Spleen (tissue), 11 donors: ENCODE measurements at regions not wholly inside any gene's neighbourhood (a gene's known extent, or its start where the extent isn't known, plus 50 kb on each side); places are given as distances from the start of the nearest gene placed in this dataset.

Experiments
- DNase-seq: peaks from one replicate; pipeline ENCODE4 v3.0.0-alpha.2; 2020
- H3K27ac ChIP-seq, 8 donors: fragments of 200-600 bp; sonication (generic) in 7 of 8; 1 replicate in 4 of 8; 2 replicates in 4 of 8; pipeline versions ENCODE4 v1.5.0 to v1.8.0; 2016 to 2021; ENCODE audit warnings: inconsistent platforms in 4 of 8, mild to moderate bottlenecking in 4 of 8, moderate library complexity in 1 of 8
- H3K27me3 ChIP-seq, 7 donors: fragments of 200-600 bp; sonication (generic) in 6 of 7; replicated peaks in 1 of 7; 1 replicate in 4 of 7; 2 replicates in 3 of 7; pipeline versions ENCODE4 v1.5.0 to v1.8.0; 2016 to 2021; ENCODE audit warnings: inconsistent platforms in 3 of 7, mild to moderate bottlenecking in 1 of 7
- H3K36me3 ChIP-seq, 6 donors: fragments of 200-600 bp; sonication (generic) in 5 of 6; 1 replicate in 4 of 6; 2 replicates in 2 of 6; pipeline versions ENCODE4 v1.5.0 to v1.8.0; 2016 to 2021; ENCODE audit warnings: inconsistent platforms in 2 of 6
- H3K4me1 ChIP-seq, 6 donors: fragments of 200-600 bp; sonication (generic) in 5 of 6; 1 replicate in 3 of 6; 2 replicates in 3 of 6; pipeline versions ENCODE4 v1.5.0 to v1.8.0; 2016 to 2021; ENCODE audit warnings: inconsistent platforms in 3 of 6
- H3K4me3 ChIP-seq, 8 donors: fragments of 200-600 bp; sonication (generic) in 7 of 8; 1 replicate in 4 of 8; 2 replicates in 4 of 8; pipeline versions ENCODE4 v1.5.0 to v1.8.0; 2016 to 2021; ENCODE audit warnings: inconsistent platforms in 4 of 8, mild to moderate bottlenecking in 4 of 8, moderate library complexity in 2 of 8
- H3K9me3 ChIP-seq, 8 donors: fragments of 200-600 bp; sonication (generic) in 7 of 8; 1 replicate in 4 of 8; 2 replicates in 4 of 8; pipeline versions ENCODE4 v1.5.0 to v1.8.0; 2016 to 2021; ENCODE audit warnings: inconsistent platforms in 4 of 8
- CTCF ChIP-seq, 11 experiments: fragments of 200-600 bp in 7 of 11; fragments of 450-650 bp in 4 of 11; sonication (generic) in 4 of 11; IDR thresholded peaks in 8 of 11; conservative IDR thresholded peaks in 3 of 11; 1 replicate in 7 of 11; 2 replicates in 4 of 11; pipeline versions ENCODE4 v1.4.0 to v1.8.0; 2016 to 2021; ENCODE audit warnings: antibody characterized with exemption in 11 of 11, inconsistent platforms in 4 of 11, mild to moderate bottlenecking in 1 of 11
- POLR2A ChIP-seq, 3 donors: fragments of 450-650 bp; IDR thresholded peaks; one replicate each; pipeline ENCODE4 v1.5.1; 2017; ENCODE audit warnings: antibody characterized with exemption in 3 of 3, mild to moderate bottlenecking in 1 of 3
- POLR2AphosphoS5 ChIP-seq, 3 donors: sonication (generic); formaldehyde crosslinking; IDR thresholded peaks; one replicate each; pipeline ENCODE4 v1.5.1; 2017; ENCODE audit warnings: antibody characterized with exemption in 3 of 3
- WGBS, 5 donors: extraction: QIAGEN DNeasy Blood & Tissue Kit in 3 of 5; methylation state at CpG; one replicate each; pipeline versions ENCODE4 v1.1.5 to v1.1.7; 2013 to 2018; 5-methylcytosine and 5-hydroxymethylcytosine counted together
- intact Hi-C: fragments of 100-400 bp; cut with DNase I; formaldehyde crosslinking; loops from one replicate; pipeline ENCODE4 v1.15.0; 2023; ENCODE audit warnings: low total_unique reads
- donor health status: healthy with polysubstance abuse.
- donor health status: DM: no; HTN: no; CAD: no; lungs with moderate emphysema.
- donor health status: DM: no; HTN: no; CAD: no.
- donor health status: Bipolar disorder and iron deficiency.
- donor health status: healthy.
- donor health status: DM: no; HTN: no; CAD: no.
- donor health status: DM: yes; HTN: yes; CAD: no.

DNA sequence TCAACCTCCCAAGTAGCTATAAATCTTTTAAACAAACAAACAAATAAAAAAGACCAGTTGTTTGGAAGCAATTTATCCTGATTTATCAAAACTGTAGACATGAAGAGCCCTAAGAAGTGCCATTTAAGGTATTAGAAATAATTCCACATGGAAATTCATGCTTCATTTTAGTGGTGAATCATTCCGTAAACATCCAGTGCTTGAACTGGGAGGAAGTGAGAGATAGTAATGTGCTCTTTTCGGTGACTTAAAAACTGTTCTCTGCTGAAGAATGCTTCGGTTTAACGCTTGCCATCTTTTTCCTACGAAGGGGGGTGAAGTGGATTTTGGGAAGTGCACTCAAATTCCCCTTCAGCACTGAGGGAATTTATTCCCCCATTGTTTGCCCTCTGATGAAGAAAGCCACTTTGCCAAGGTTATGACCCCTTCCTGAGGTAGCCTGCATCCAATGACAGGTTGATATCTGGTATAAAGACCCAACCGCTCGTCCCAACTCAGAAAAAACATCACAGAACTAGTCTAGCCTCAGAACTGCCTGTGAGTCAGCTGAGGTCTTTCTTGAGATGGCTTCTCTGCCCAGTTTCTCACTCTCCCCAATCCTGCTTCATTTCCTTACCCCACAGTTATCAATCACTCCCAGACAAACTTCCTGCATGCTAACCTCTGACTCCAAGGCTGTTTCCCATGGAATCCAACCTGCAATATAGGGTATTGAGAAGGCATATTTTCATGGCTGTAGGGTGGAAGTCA lies 244.1 kb downstream of the AEBP2 start:
- Histone ChIP-seq H3K27ac (peak overlapping the region in 1 of 8 donors; percentile 43), H3K4me3 (no peak overlapping the region), H3K27me3 (no peaks in the 10 kb centered on the region), H3K4me1 (no peaks in the 10 kb centered on the region), H3K36me3 (no peaks in the 10 kb centered on the region), H3K9me3 (peaks cover 0 to 20% (median 9%) of the 10 kb centered on the region in 8 donors)
- TF ChIP-seq POLR2AphosphoS5 (IDR thresholded peaks at IDR 0.05) (no peak), CTCF (IDR thresholded peaks at IDR 0.05 in 8 of 11, conservative IDR thresholded peaks at IDR 0.05 in 3 of 11) (no peak), POLR2A (IDR thresholded peaks at IDR 0.05) (no peak)
- intact Hi-C loops: no loop called here
- no peak for DNase-seq
- 68 to 84% (median 82%) methylated on average over 7 of the region's 7 CpGs for WGBS, 5 donors

- no peaks in the 10 kb centered on the region for H3K4me1 ChIP-seq
- no peaks in the 10 kb centered on the region for H3K27me3 ChIP-seq
- no peak overlapping the region for H3K27ac ChIP-seq
- DNase-seq: no peak
- WGBS, 5 donors: 64 to 84% (median 80%) methylated on average over 1 of the region's 1 CpG
- intact Hi-C loops: no loop called here
- no peak overlapping the region for H3K4me3 ChIP-seq
- H3K36me3 ChIP-seq: no peaks in the 10 kb centered on the region
- H3K9me3 ChIP-seq: no peaks in the 10 kb centered on the region
- TF ChIP-seq POLR2A (IDR thresholded peaks at IDR 0.05): no peak
- no peak for TF ChIP-seq POLR2AphosphoS5 (IDR thresholded peaks at IDR 0.05)
- TF ChIP-seq CTCF (IDR thresholded peaks at IDR 0.05 in 8 of 11, conservative IDR thresholded peaks at IDR 0.05 in 3 of 11): no peak
These were observed 248.1 kb downstream of the AEBP2 start for GRCh38 chr12:19687371-19687770.

DNA sequence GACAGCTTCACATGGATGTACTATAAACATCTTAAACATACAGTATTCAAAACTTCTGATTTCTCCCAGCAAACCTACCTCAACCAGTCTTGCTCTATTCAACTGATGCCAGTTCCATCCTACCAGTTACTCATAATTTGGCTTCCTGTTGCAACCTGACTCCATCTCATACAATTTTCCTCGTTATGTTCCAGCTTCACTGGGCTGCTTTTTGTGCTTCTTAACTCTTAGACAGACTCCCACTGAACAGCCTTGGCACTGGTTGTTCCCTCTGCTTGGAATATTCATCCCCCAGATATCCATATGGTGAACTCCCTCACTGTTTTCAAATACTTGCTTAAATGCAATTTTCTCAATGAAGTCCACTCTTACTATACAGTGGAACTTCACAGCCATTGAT lies 249.2 kb downstream of the AEBP2 start:
- intact Hi-C loops: no loop called here

More for the DNA sequence above, 249.2 kb downstream of the AEBP2 start:
- Histone ChIP-seq H3K4me3 (no peak overlapping the region), H3K27me3 (no peaks in the 10 kb centered on the region), H3K9me3 (no peaks in the 10 kb centered on the region), H3K36me3 (no peaks in the 10 kb centered on the region), H3K4me1 (no peaks in the 10 kb centered on the region), H3K27ac (no peak overlapping the region)
- TF ChIP-seq CTCF (IDR thresholded peaks at IDR 0.05 in 8 of 11, conservative IDR thresholded peaks at IDR 0.05 in 3 of 11) (no peak), POLR2AphosphoS5 (IDR thresholded peaks at IDR 0.05) (no peak), POLR2A (IDR thresholded peaks at IDR 0.05) (no peak)
- DNase-seq: no peak
- 70 to 97% (median 86%) methylated on average over 1 of the region's 1 CpG for WGBS, 5 donors
